Left ventricle myocardium inferior (tissue), 1 donor: ENCODE measurements at regions not wholly inside any gene's neighbourhood (a gene's known extent, or its start where the extent isn't known, plus 50 kb on each side); places are given as distances from the start of the nearest gene placed in this dataset.
"Not testable (repeated sequence)": the region's sequence is repeated elsewhere in the genome, so short reads cannot be mapped to it uniquely, and the experiment has no call there.

Source experiments
- DNase-seq: peaks from one replicate; pipeline ENCODE4 v3.0.0-alpha.2; 2020
- H3K27ac ChIP-seq: fragments of 200-600 bp; replicated peaks from 2 replicates; pipeline ENCODE4 v1.8.0; 2021
- H3K27me3 ChIP-seq: fragments of 200-600 bp; 2 replicates; pipeline ENCODE4 v1.8.0; 2021; ENCODE audit warnings: low read depth
- H3K36me3 ChIP-seq: fragments of 200-600 bp; 2 replicates; pipeline ENCODE4 v1.8.0; 2021
- H3K4me1 ChIP-seq: fragments of 200-600 bp; 2 replicates; pipeline ENCODE4 v1.8.0; 2021
- H3K4me3 ChIP-seq: fragments of 200-600 bp; 2 replicates; pipeline ENCODE4 v1.8.0; 2021; ENCODE audit warnings: mild to moderate bottlenecking, moderate library complexity
- H3K9me3 ChIP-seq: fragments of 200-600 bp; replicated peaks from 2 replicates; pipeline ENCODE4 v1.8.0; 2021
- intact Hi-C: fragments of 100-400 bp; cut with micrococcal nuclease; formaldehyde crosslinking; loops from one replicate; pipeline ENCODE4 v1.11.0; 2022
- TF ChIP-seq, protein P1 (sequence below): fragments of 200-600 bp; IDR thresholded peaks from 2 replicates; pipeline ENCODE4 v1.8.0; 2021; ENCODE audit warnings: antibody characterized with exemption, mild to moderate bottlenecking, borderline replicate concordance
- donor health status: DM: no; HTN: yes; CAD: no; lungs with severe emphysema.

DNA sequence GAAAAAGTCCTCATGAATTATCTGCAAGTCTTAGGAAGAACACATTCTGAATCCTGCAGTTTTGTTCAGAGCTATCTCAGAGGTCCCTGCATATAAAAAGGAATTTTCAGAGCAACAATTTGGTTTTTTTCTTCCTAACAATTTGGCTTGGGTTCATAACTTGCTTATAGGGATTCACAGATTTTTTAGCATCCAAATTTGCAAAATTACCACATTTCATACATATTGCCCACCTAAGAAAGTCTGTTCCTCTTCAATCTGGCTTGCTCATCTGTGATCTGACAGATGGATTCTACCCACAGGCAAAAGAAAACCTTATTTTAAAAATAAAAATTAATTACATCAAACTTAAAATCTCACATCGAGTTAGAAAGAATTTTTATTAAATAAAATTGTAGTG lies 714.4 kb upstream of the NCAM2 start:
- intact Hi-C loops: no loop called here
- H3K27me3 ChIP-seq: no peaks in the 10 kb centered on the region
- H3K4me3 ChIP-seq: no peak overlapping the region
- TF ChIP-seq, protein P1, sequence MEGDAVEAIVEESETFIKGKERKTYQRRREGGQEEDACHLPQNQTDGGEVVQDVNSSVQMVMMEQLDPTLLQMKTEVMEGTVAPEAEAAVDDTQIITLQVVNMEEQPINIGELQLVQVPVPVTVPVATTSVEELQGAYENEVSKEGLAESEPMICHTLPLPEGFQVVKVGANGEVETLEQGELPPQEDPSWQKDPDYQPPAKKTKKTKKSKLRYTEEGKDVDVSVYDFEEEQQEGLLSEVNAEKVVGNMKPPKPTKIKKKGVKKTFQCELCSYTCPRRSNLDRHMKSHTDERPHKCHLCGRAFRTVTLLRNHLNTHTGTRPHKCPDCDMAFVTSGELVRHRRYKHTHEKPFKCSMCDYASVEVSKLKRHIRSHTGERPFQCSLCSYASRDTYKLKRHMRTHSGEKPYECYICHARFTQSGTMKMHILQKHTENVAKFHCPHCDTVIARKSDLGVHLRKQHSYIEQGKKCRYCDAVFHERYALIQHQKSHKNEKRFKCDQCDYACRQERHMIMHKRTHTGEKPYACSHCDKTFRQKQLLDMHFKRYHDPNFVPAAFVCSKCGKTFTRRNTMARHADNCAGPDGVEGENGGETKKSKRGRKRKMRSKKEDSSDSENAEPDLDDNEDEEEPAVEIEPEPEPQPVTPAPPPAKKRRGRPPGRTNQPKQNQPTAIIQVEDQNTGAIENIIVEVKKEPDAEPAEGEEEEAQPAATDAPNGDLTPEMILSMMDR: no peak
- no peaks in the 10 kb centered on the region for H3K9me3 ChIP-seq
- no peak for DNase-seq
- H3K36me3 ChIP-seq: no peaks in the 10 kb centered on the region
- no peak overlapping the region for H3K27ac ChIP-seq
- H3K4me1 ChIP-seq: no peaks in the 10 kb centered on the region

DNA sequence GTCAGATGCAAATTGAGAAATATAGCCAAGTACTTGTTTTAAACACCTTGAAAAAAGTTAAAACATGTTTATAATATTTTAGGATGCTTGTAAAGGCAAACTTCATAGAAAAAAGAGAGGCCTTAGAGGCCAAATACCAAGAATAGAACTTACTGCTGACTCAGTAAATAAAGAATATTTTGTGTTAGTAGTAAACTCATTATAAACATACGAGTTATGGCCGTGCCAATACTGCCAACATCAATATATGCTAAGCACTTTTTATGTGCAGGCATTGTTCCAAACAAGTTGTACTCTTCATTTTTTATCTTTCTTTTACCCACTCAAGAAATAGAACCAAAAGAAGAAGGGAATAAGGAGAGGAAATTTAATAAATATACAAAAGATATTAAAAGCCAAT lies 705.9 kb upstream of the NCAM2 start:
- no peak overlapping the region for H3K4me3 ChIP-seq
- no peak overlapping the region for H3K27ac ChIP-seq
- H3K36me3 ChIP-seq: no peaks in the 10 kb centered on the region
- intact Hi-C loops: no loop called here
- peaks cover 15% of the 10 kb centered on the region for H3K9me3 ChIP-seq
- no peaks in the 10 kb centered on the region for H3K27me3 ChIP-seq
- DNase-seq: no peak
- no peaks in the 10 kb centered on the region for H3K4me1 ChIP-seq
- TF ChIP-seq, protein P1: no peak

- H3K4me3 ChIP-seq, intact Hi-C loops, H3K4me1 ChIP-seq, H3K36me3 ChIP-seq, DNase-seq, H3K27ac ChIP-seq, H3K27me3 ChIP-seq: not testable (repeated sequence)
- peaks cover 15% of the 10 kb centered on the region for H3K9me3 ChIP-seq
These were observed 705.4 kb upstream of the NCAM2 start for GRCh38 chr21:20292854-20293253.

GRCh38 chr21:20301395-20301794 lies 696.8 kb upstream of the NCAM2 start:
- Histone ChIP-seq H3K27ac (no peak overlapping the region), H3K9me3 (no peaks in the 10 kb centered on the region), H3K36me3 (no peaks in the 10 kb centered on the region), H3K27me3 (no peaks in the 10 kb centered on the region), H3K4me1 (no peaks in the 10 kb centered on the region), H3K4me3 (no peak overlapping the region)
- intact Hi-C loops: no loop called here
- no peak for DNase-seq
- TF ChIP-seq, protein P1: no peak

DNA sequence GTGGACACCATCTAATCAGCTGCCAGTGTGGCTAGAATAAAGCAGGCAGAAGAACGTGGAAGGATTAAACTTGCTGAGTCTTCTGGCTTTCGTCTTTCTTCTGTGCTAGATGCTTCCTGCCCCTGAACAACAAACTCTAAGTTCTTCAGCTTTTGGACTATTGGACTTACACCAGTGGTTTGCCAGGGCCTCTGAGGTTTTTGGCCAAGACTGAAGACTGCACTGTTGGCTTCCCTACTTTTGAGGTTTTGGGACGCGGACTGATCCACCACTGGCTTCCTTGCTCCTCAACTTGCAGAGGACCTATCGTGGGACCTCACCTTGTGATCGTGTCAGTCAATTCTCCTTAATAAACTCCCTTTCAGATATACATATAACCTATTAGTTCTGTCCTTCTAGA lies 696.1 kb upstream of the NCAM2 start:
- Histone ChIP-seq H3K27me3 (no peaks in the 10 kb centered on the region), H3K4me1 (no peaks in the 10 kb centered on the region), H3K9me3 (no peaks in the 10 kb centered on the region), H3K27ac (no peak overlapping the region), H3K36me3 (no peaks in the 10 kb centered on the region), H3K4me3 (no peak overlapping the region)
- intact Hi-C loops: no loop called here
- TF ChIP-seq, protein P1: no peak
- DNase-seq: no peak

- Histone ChIP-seq H3K27ac (no peak overlapping the region), H3K9me3 (no peaks in the 10 kb centered on the region), H3K27me3 (no peaks in the 10 kb centered on the region), H3K36me3 (no peaks in the 10 kb centered on the region), H3K4me3 (no peak overlapping the region), H3K4me1 (no peaks in the 10 kb centered on the region)
- intact Hi-C loops: no loop called here
- DNase-seq: no peak
- TF ChIP-seq, protein P1: no peak
These were observed 691.4 kb upstream of the NCAM2 start for GRCh38 chr21:20306836-20307235.
